Uterus (tissue), 2 donors: ENCODE measurements at regions not wholly inside any gene's neighbourhood (a gene's known extent, or its start where the extent isn't known, plus 50 kb on each side); places are given as distances from the start of the nearest gene placed in this dataset.

ENCODE experiments used
- POLR2A ChIP-seq, 2 donors: fragments of 450-650 bp; IDR thresholded peaks; one replicate each; pipeline ENCODE4 v1.6.1; 2016; ENCODE audit warnings: antibody characterized with exemption in 2 of 2, mild to moderate bottlenecking in 1 of 2, moderate library complexity in 1 of 2
- TF ChIP-seq, protein P1 (sequence below), 4 experiments: fragments of 200-600 bp in 2 of 4; fragments of 450-650 bp in 2 of 4; sonication (generic) in 2 of 4; IDR thresholded peaks; one replicate each; pipeline ENCODE4 v1.5.1; 2016 to 2019; ENCODE audit warnings: antibody characterized with exemption in 4 of 4, mild to moderate bottlenecking in 2 of 4, moderate library complexity in 1 of 4

GRCh38 chrX:15960237-15960636, 105.6 kb upstream of the AP1S2 start:
- TF ChIP-seq, protein P1, sequence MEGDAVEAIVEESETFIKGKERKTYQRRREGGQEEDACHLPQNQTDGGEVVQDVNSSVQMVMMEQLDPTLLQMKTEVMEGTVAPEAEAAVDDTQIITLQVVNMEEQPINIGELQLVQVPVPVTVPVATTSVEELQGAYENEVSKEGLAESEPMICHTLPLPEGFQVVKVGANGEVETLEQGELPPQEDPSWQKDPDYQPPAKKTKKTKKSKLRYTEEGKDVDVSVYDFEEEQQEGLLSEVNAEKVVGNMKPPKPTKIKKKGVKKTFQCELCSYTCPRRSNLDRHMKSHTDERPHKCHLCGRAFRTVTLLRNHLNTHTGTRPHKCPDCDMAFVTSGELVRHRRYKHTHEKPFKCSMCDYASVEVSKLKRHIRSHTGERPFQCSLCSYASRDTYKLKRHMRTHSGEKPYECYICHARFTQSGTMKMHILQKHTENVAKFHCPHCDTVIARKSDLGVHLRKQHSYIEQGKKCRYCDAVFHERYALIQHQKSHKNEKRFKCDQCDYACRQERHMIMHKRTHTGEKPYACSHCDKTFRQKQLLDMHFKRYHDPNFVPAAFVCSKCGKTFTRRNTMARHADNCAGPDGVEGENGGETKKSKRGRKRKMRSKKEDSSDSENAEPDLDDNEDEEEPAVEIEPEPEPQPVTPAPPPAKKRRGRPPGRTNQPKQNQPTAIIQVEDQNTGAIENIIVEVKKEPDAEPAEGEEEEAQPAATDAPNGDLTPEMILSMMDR (IDR thresholded peaks at IDR 0.05): no peak
- TF ChIP-seq POLR2A (IDR thresholded peaks at IDR 0.05): no peak
